Activated naive CD4-positive, alpha-beta T cell treated with anti-CD3 and anti-CD28 coated beads for 36 hours (primary cell): ENCODE measurements at regions not wholly inside any gene's neighbourhood (a gene's known extent, or its start where the extent isn't known, plus 50 kb on each side); places are given as distances from the start of the nearest gene placed in this dataset.
"Not testable (repeated sequence)": the region's sequence is repeated elsewhere in the genome, so short reads cannot be mapped to it uniquely, and the experiment has no call there.

Source experiments
- CTCF ChIA-PET: fragments of 350-600 bp; sonication (Branson Sonifier 250); formaldehyde crosslinking; loops from one replicate; lab custom pipeline; 2021; ENCODE audit warnings: antibody characterized with exemption; lab: Charles Lee
- DNase-seq: peaks from one replicate; pipeline ENCODE4 v3.0.0-alpha.2; 2020
- H3K27ac Mint-ChIP-seq: one replicate; pipeline ENCODE4 v1.8.0; 2021; ENCODE audit warnings: mild to moderate bottlenecking, mixed read lengths
- H3K27me3 Mint-ChIP-seq: one replicate; pipeline ENCODE4 v1.8.0; 2021; ENCODE audit warnings: low read depth, mixed read lengths
- H3K36me3 Mint-ChIP-seq: one replicate; pipeline ENCODE4 v1.8.0; 2021; ENCODE audit warnings: low read depth, mixed read lengths
- H3K4me1 Mint-ChIP-seq: one replicate; pipeline ENCODE4 v1.8.0; 2021; ENCODE audit warnings: low read depth, mixed read lengths
- H3K4me3 Mint-ChIP-seq: one replicate; pipeline ENCODE4 v1.8.0; 2021; ENCODE audit warnings: mild to moderate bottlenecking, moderate library complexity, mixed read lengths
- H3K9me3 Mint-ChIP-seq: one replicate; pipeline ENCODE4 v1.8.0; 2021; ENCODE audit warnings: mixed read lengths
- intact Hi-C: fragments of 100-400 bp; cut with micrococcal nuclease; formaldehyde crosslinking; loops from one replicate; pipeline ENCODE4 v1.15.1; 2023

GRCh38 chr17:73914536-73915274 is 270.5 kb upstream of the SDK2 start:
- no peak overlapping the region for H3K4me3 Mint-ChIP-seq
- peaks cover 19% of the 10 kb centered on the region for H3K27me3 Mint-ChIP-seq
- H3K4me1 Mint-ChIP-seq: no peaks in the 10 kb centered on the region
- CTCF ChIA-PET: interaction anchor here (0.6 kb wide), 1 partner anchor 413 kb away, joined by 3 read pairs; no protein-coding TSS in a partner anchor
- intact Hi-C loops: no loop called here
- no peak for DNase-seq
- H3K27ac Mint-ChIP-seq: no peak overlapping the region
- peaks cover 6% of the 10 kb centered on the region for H3K36me3 Mint-ChIP-seq
- peaks cover 14% of the 10 kb centered on the region for H3K9me3 Mint-ChIP-seq

GRCh38 chr17:73919033-73919432 is 274.8 kb upstream of the SDK2 start:
- H3K36me3 Mint-ChIP-seq, H3K4me1 Mint-ChIP-seq, H3K4me3 Mint-ChIP-seq, intact Hi-C loops, H3K27me3 Mint-ChIP-seq, H3K27ac Mint-ChIP-seq, CTCF ChIA-PET, DNase-seq: not testable (repeated sequence)
- peaks cover 18% of the 10 kb centered on the region for H3K9me3 Mint-ChIP-seq

- intact Hi-C loops: no loop called here
- CTCF ChIA-PET: no interaction called here
- Mint-ChIP-seq H3K4me1 (peaks cover 4% of the 10 kb centered on the region), H3K27ac (no peak overlapping the region), H3K9me3 (peaks cover 8% of the 10 kb centered on the region), H3K27me3 (no peaks in the 10 kb centered on the region), H3K36me3 (peaks cover 3% of the 10 kb centered on the region), H3K4me3 (no peak overlapping the region)
- no peak for DNase-seq
Measured at GRCh38 chr17:73921306-73921705, 277.1 kb upstream of the SDK2 start.

- H3K9me3 Mint-ChIP-seq: peaks cover 8% of the 10 kb centered on the region
- H3K27ac Mint-ChIP-seq: no peak overlapping the region
- no peaks in the 10 kb centered on the region for H3K36me3 Mint-ChIP-seq
- no peak for DNase-seq
- intact Hi-C loops: no loop called here
- H3K27me3 Mint-ChIP-seq: no peaks in the 10 kb centered on the region
- H3K4me3 Mint-ChIP-seq: no peak overlapping the region
- peaks cover 4% of the 10 kb centered on the region for H3K4me1 Mint-ChIP-seq
- CTCF ChIA-PET: no interaction called here
Measured at GRCh38 chr17:73924114-73924908, 279.2 kb upstream of the RPL38 start.

GRCh38 chr17:73924909-73925186 is 278.6 kb upstream of the RPL38 start:
- no peaks in the 10 kb centered on the region for H3K36me3 Mint-ChIP-seq
- H3K27ac Mint-ChIP-seq: no peak overlapping the region
- H3K4me1 Mint-ChIP-seq: peaks cover 4% of the 10 kb centered on the region
- intact Hi-C loops: no loop called here
- CTCF ChIA-PET: no interaction called here
- H3K27me3 Mint-ChIP-seq: no peaks in the 10 kb centered on the region
- DNase-seq: no peak
- H3K4me3 Mint-ChIP-seq: no peak overlapping the region
- peaks cover 8% of the 10 kb centered on the region for H3K9me3 Mint-ChIP-seq

DNA sequence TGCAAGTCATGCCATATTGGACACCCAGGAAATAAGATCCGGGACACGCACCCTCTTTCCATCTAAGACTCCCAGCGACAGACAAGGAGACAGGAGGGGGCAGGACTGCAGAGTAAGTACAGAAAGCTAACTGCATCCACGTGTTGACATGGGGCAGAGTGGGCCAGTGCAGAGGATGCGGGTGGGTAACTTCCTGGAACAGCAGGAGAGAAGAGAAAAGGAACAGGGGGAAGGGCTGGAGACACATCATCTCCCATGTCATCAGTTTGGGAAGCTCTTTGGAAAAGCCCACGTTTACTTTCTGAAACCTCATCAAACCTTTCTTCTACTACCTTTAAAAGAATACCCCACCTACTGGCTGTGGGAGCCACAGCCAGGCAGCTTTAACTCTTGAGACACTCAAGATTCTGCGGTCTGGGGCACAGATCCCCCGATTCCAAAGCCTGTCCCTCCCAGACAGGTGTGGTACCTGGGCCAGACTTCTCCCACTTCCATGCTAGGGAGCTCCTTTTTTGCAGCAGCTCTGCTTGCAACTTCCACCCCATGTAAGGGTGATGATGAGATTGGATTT is 273.5 kb upstream of the RPL38 start:
- no peak overlapping the region for H3K4me3 Mint-ChIP-seq

DNA sequence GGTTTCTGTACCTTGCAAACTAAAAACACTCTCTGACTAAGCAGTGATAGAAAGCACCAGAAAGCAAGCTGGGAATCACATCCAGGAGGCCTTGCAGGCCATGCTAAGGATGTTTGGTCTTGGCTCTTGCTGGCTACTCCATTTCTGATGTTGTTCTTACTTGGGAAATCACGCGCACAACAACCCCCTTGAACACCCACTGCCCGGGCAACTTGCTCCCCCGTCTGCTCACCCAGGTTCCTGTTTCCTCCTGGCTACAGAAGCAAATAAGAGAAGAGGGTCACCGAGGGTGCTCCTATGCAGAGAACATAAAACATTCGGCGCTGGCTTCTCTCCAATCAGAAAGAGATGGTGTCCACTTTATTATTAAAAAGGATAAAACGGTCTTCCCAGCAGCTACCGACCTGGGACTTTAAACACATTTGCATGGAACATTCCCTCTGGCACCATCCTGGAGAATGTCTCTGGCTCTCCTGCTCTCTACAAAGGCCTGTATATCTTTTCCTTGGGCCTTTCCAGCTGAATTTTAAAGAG is 271.2 kb upstream of the RPL38 start:
- CTCF ChIA-PET: no interaction called here
- H3K27ac Mint-ChIP-seq: no peak overlapping the region
- no peaks in the 10 kb centered on the region for H3K4me1 Mint-ChIP-seq
- H3K4me3 Mint-ChIP-seq: no peak overlapping the region
- peaks cover 2% of the 10 kb centered on the region for H3K27me3 Mint-ChIP-seq
- intact Hi-C loops: no loop called here
- H3K9me3 Mint-ChIP-seq: no peaks in the 10 kb centered on the region
- no peaks in the 10 kb centered on the region for H3K36me3 Mint-ChIP-seq
- DNase-seq: no peak

More for the DNA sequence above, 273.5 kb upstream of the RPL38 start:
- DNase-seq: no peak
- H3K27me3 Mint-ChIP-seq: peaks cover 2% of the 10 kb centered on the region
- CTCF ChIA-PET: interaction anchor here (0.5 kb wide), 1 partner anchor 216 kb away, joined by 4 read pairs; no protein-coding TSS in a partner anchor
- peaks cover 4% of the 10 kb centered on the region for H3K9me3 Mint-ChIP-seq
- H3K36me3 Mint-ChIP-seq: no peaks in the 10 kb centered on the region
- H3K4me1 Mint-ChIP-seq: peaks cover under 1% of the 10 kb centered on the region
- no peak overlapping the region for H3K27ac Mint-ChIP-seq
- intact Hi-C loops: loop anchor here (1.0 kb wide), 1 partner anchor 25 kb away; no protein-coding TSS in a partner anchor

- DNase-seq: no peak
- H3K9me3 Mint-ChIP-seq: no peaks in the 10 kb centered on the region
- no peaks in the 10 kb centered on the region for H3K4me1 Mint-ChIP-seq
- no peaks in the 10 kb centered on the region for H3K36me3 Mint-ChIP-seq
- CTCF ChIA-PET: no interaction called here
- H3K4me3 Mint-ChIP-seq: no peak overlapping the region
- peaks cover 2% of the 10 kb centered on the region for H3K27me3 Mint-ChIP-seq
- intact Hi-C loops: no loop called here
- H3K27ac Mint-ChIP-seq: no peak overlapping the region
Measured at GRCh38 chr17:73933164-73933766, 270.2 kb upstream of the RPL38 start.

- Mint-ChIP-seq H3K27ac (no peak overlapping the region), H3K36me3 (no peaks in the 10 kb centered on the region), H3K27me3 (peaks cover 2% of the 10 kb centered on the region), H3K4me1 (no peaks in the 10 kb centered on the region), H3K4me3 (no peak overlapping the region), H3K9me3 (no peaks in the 10 kb centered on the region)
- intact Hi-C loops: no loop called here
- no peak for DNase-seq
- CTCF ChIA-PET: no interaction called here
Measured at GRCh38 chr17:73933871-73934270, 269.6 kb upstream of the RPL38 start.

DNA sequence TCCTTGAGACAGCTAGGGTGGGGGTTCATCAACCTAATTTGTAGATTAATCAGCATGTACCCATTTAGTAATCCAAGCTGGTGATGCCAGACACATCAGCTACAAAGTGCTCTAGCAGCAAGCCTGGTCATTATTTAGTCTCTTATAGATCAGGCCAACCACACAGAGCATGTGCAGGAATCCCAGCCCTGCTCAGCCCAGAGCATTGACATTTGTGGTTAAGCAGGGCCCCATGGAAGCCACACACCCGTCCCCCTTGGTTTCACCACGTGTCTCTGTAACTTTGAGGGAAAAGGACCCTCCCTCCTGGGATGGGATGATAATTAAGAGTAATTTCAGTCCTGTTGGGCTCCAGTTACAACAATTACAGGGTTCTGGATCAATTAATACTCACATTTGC is 268.8 kb upstream of the RPL38 start:
- DNase-seq: no peak
- H3K4me3 Mint-ChIP-seq: no peak overlapping the region
- no peak overlapping the region for H3K27ac Mint-ChIP-seq
- intact Hi-C loops: no loop called here
- no peaks in the 10 kb centered on the region for H3K4me1 Mint-ChIP-seq
- H3K9me3 Mint-ChIP-seq: no peaks in the 10 kb centered on the region
- peaks cover 2% of the 10 kb centered on the region for H3K27me3 Mint-ChIP-seq
- no peaks in the 10 kb centered on the region for H3K36me3 Mint-ChIP-seq
- CTCF ChIA-PET: no interaction called here

DNA sequence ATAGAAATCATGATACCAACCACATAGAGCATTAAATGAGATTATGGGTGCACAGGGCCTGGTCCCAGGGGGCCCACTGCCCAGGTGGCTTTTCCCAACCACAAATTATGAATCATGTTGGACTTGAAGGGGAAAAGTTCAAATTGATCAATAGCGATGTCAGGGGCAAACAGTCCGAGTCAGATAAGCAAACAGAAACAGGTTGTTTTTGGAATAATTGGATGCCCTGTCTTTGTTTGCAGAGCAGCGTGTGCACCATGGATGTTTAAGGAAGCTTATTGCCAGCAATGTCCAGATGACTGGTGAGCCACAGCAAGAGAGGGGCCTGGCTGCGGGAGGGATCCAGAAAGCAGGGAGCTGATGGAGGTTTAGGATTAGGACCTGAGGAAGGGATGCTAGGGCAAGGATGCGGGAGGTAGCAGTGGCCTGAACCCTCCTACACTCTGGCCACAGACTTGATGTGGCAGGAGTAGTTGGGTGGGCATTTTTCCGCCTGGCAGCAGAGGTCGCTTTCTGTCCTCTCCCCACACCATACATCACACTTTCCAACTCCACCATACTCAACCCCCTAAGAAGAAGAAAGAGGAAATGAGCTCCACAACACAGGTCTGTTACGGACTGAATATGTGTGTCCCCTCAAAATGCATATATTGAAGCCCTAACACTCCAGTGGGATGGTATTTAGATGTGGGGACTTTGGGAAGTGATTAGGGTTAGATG is 266.4 kb upstream of the RPL38 start:
- Mint-ChIP-seq H3K27ac (no peak overlapping the region), H3K4me3 (no peak overlapping the region), H3K4me1 (no peaks in the 10 kb centered on the region), H3K27me3 (peaks cover 2% of the 10 kb centered on the region), H3K36me3 (no peaks in the 10 kb centered on the region), H3K9me3 (no peaks in the 10 kb centered on the region)
- intact Hi-C loops: no loop called here
- CTCF ChIA-PET: no interaction called here
- DNase-seq: no peak

- intact Hi-C loops: no loop called here
- Mint-ChIP-seq H3K4me3 (no peak overlapping the region), H3K27ac (no peak overlapping the region), H3K9me3 (no peaks in the 10 kb centered on the region), H3K36me3 (no peaks in the 10 kb centered on the region), H3K27me3 (no peaks in the 10 kb centered on the region), H3K4me1 (no peaks in the 10 kb centered on the region)
- no peak for DNase-seq
- CTCF ChIA-PET: no interaction called here
Measured at GRCh38 chr17:73938706-73939105, 264.8 kb upstream of the RPL38 start.
